IPS DF 6.9 (cell line): ENCODE measurements at regions not wholly inside any gene's neighbourhood (a gene's known extent, or its start where the extent isn't known, plus 50 kb on each side); places are given as distances from the start of the nearest gene placed in this dataset.

Experiments used
- DNase-seq: peaks from one replicate; pipeline ENCODE4 v3.0.0-alpha.2; 2013; ENCODE audit warnings: low read depth, low spot score
- H3K27ac ChIP-seq: one replicate; pipeline ENCODE4 v1.5.1; 2013; ENCODE audit warnings: low read length, control low read depth
- H3K27me3 ChIP-seq: 2 replicates; pipeline ENCODE4 v1.6.1; 2013; ENCODE audit warnings: mild to moderate bottlenecking, low read length; ENCODE audit not compliant: control insufficient read depth, insufficient read depth
- H3K36me3 ChIP-seq: 2 replicates; pipeline ENCODE4 v1.6.1; 2013; ENCODE audit warnings: low read length; ENCODE audit not compliant: control insufficient read depth, insufficient read depth
- H3K4me1 ChIP-seq: 2 replicates; pipeline ENCODE4 v1.6.1; 2013; ENCODE audit warnings: low read length; ENCODE audit not compliant: control insufficient read depth, insufficient read depth
- H3K4me3 ChIP-seq: 2 replicates; pipeline ENCODE4 v1.5.1; 2013; ENCODE audit warnings: mild to moderate bottlenecking, low read length
- H3K9me3 ChIP-seq: 2 replicates; pipeline ENCODE4 v1.6.1; 2013; ENCODE audit warnings: low read length, inconsistent platforms; ENCODE audit not compliant: control insufficient read depth, insufficient read depth
- WGBS: extraction: QIAGEN DNeasy Blood & Tissue Kit; methylation state at CpG from one replicate; pipeline ENCODE4 v1.1.7; 2013; ENCODE audit warnings: mixed read lengths, missing lambda C conversion rate; ENCODE audit not compliant: insufficient read length, insufficient coverage; 5-methylcytosine and 5-hydroxymethylcytosine counted together

DNA sequence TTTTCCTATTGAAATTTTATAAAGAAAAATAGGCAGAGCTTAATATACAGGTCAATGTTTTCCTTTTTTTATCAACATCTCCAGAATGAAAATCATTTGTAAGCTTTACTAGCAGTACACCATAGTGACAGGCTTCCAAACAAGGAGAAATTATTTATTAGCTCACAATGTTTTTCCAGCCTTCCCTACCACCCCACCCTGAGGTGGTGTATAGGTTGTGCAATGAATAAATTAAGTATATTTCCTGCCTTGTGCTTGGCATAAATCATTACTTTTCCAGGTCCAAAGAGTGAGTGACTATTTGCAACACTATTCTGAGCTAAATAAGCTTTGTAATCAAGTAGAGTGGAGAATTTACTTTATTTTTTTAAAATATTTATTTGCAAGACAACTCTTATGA is 876.2 kb upstream of the POU3F3 start:
- Histone ChIP-seq H3K36me3 (no peaks in the 10 kb centered on the region), H3K4me3 (no peak overlapping the region), H3K9me3 (no peaks in the 10 kb centered on the region), H3K4me1 (no peaks in the 10 kb centered on the region), H3K27me3 (no peaks in the 10 kb centered on the region), H3K27ac (no peak overlapping the region)
- DNase-seq = no peak

DNA sequence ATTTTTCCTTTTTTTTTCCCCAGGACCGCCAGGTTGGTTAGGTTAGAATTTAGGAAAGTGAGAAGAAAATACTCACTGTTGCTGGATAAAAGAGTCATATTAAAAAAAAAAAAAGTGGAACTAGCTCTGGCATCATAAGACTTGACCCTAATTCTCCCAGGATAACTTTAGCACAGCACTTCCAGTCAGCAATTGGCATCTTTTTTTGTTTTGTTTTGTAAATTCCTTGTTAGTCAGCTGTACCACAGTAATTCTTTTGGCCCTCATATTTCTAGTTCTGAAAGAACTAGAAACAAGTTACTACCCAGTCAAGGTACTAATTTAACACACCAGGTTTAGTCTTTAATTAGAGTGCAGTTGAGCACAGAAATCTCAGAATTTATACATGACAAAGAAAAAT is 873.5 kb upstream of the POU3F3 start:
- no peaks in the 10 kb centered on the region for H3K9me3 ChIP-seq
- no CpG with 5 or more reads among the region's 1 CpG for WGBS
- no peak overlapping the region for H3K27ac ChIP-seq
- H3K27me3 ChIP-seq = no peaks in the 10 kb centered on the region
- DNase-seq = no peak
- no peaks in the 10 kb centered on the region for H3K4me1 ChIP-seq
- no peak overlapping the region for H3K4me3 ChIP-seq
- no peaks in the 10 kb centered on the region for H3K36me3 ChIP-seq

DNA sequence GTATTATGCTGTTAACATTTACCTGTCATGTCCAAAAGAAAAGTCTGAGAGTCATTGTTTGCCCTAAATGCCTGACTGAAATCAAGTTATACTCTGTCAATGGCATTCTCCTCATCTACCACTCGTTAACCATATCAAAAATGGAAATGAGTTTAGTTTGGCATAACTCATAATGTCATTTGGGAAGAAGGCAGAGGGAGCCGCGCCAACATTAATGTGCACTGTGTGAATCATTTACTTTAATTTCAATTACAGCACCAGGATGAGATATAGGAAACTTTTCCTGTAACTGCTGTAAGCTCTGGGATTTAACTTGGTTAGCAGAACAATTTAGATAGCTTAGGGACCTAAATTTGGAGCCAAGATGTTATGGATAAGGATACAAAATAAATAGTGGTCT is 871.2 kb upstream of the POU3F3 start:
- Histone ChIP-seq H3K9me3 (no peaks in the 10 kb centered on the region), H3K27ac (no peak overlapping the region), H3K4me3 (no peak overlapping the region), H3K4me1 (no peaks in the 10 kb centered on the region), H3K36me3 (no peaks in the 10 kb centered on the region), H3K27me3 (no peaks in the 10 kb centered on the region)
- no CpG with 5 or more reads among the region's 3 CpGs for WGBS
- no peak for DNase-seq

DNA sequence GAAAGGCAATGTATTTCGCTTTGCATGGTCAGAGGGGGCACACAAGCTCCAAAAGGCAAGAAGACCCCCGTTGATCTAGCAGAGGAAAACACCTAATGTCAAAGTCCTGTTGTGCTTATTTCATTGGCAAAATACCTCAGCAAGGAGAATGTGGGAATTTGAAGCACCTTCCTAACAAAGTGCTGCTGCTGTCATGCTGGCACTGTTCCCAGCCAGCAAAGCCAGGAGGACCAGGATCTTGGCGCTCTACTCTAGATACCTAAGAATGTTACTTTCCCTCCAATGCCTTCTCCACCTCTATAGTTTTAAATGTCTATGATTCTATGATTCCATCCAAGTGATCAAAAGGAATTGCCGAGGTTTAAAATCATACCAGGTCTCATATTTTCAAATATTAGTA is 867.9 kb upstream of the POU3F3 start:
- no peak overlapping the region for H3K4me3 ChIP-seq
- H3K4me1 ChIP-seq = no peaks in the 10 kb centered on the region
- no peaks in the 10 kb centered on the region for H3K9me3 ChIP-seq
- WGBS = no CpG with 5 or more reads among the region's 4 CpGs
- no peak overlapping the region for H3K27ac ChIP-seq
- no peaks in the 10 kb centered on the region for H3K36me3 ChIP-seq
- H3K27me3 ChIP-seq = no peaks in the 10 kb centered on the region
- DNase-seq = no peak

GRCh38 chr2:103991591-103991990 is 862.3 kb upstream of the POU3F3 start:
- WGBS = no CpG with 5 or more reads among the region's 2 CpGs
- Histone ChIP-seq H3K27me3 (no peaks in the 10 kb centered on the region), H3K4me3 (no peak overlapping the region), H3K9me3 (no peaks in the 10 kb centered on the region), H3K27ac (no peak overlapping the region), H3K36me3 (no peaks in the 10 kb centered on the region), H3K4me1 (no peaks in the 10 kb centered on the region)
- DNase-seq = no peak

GRCh38 chr2:104004821-104005220 is 849.1 kb upstream of the POU3F3 start:
- no peaks in the 10 kb centered on the region for H3K9me3 ChIP-seq
- H3K27ac ChIP-seq = no peak overlapping the region
- no peaks in the 10 kb centered on the region for H3K27me3 ChIP-seq
- no peak for DNase-seq
- no CpG with 5 or more reads among the region's 3 CpGs for WGBS
- H3K36me3 ChIP-seq = no peaks in the 10 kb centered on the region
- no peaks in the 10 kb centered on the region for H3K4me1 ChIP-seq
- no peak overlapping the region for H3K4me3 ChIP-seq

DNA sequence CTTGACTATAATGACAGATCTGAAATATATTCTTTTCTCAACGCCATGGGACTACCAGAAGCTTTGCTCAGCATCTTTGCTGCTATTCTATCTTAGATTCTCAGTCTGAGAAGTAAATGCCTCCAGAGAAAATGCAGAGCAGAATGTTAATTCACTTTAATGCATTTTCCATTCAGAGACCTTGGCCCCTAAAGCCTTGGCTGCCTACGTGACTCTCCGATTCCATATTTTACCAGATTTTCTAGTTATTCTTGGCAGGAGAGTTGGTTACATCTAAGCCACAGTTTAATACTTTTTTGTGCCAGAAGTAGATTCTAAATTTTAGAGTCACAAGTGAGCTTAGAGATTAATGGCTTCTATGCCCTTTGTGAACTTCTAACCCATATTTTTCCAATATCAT is 837.1 kb upstream of the POU3F3 start:
- Histone ChIP-seq H3K36me3 (no peaks in the 10 kb centered on the region), H3K27me3 (no peaks in the 10 kb centered on the region), H3K4me3 (no peak overlapping the region), H3K4me1 (no peaks in the 10 kb centered on the region), H3K9me3 (no peaks in the 10 kb centered on the region), H3K27ac (no peak overlapping the region)
- DNase-seq = no peak
- WGBS = no CpG with 5 or more reads among the region's 3 CpGs

GRCh38 chr2:104023306-104023705 is 830.6 kb upstream of the POU3F3 start:
- no peak for DNase-seq
- no CpG with 5 or more reads among the region's 2 CpGs for WGBS
- Histone ChIP-seq H3K4me1 (no peaks in the 10 kb centered on the region), H3K4me3 (no peak overlapping the region), H3K9me3 (no peaks in the 10 kb centered on the region), H3K27me3 (no peaks in the 10 kb centered on the region), H3K36me3 (no peaks in the 10 kb centered on the region), H3K27ac (no peak overlapping the region)

- Histone ChIP-seq H3K27me3 (no peaks in the 10 kb centered on the region), H3K36me3 (no peaks in the 10 kb centered on the region), H3K4me3 (no peak overlapping the region), H3K27ac (no peak overlapping the region), H3K9me3 (no peaks in the 10 kb centered on the region), H3K4me1 (no peaks in the 10 kb centered on the region)
- no CpG with 5 or more reads among the region's 8 CpGs for WGBS
- no peak for DNase-seq
These were observed 830.1 kb upstream of the POU3F3 start for GRCh38 chr2:104023765-104024164.

DNA sequence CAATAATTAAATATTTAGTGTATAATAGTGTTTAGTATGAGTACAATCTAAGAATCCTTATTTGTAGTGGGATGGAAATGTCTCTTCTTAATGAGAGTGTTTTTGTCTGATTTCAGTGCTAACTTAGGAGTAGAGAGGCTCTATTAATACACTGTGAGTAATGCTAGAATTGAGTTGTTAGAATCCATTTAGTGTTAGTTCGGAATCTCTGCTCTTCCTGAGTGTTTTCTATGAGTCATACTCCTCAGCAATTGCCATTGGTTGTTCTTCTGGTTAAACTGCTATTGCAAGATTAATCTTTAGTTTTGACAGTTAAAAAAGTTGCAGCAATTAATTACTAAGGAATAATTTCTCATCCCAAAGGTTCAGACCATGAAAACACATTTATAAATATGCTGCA is 828.6 kb upstream of the POU3F3 start:
- no peak for DNase-seq
- Histone ChIP-seq H3K27me3 (no peaks in the 10 kb centered on the region), H3K9me3 (no peaks in the 10 kb centered on the region), H3K36me3 (no peaks in the 10 kb centered on the region), H3K4me3 (no peak overlapping the region), H3K27ac (no peak overlapping the region), H3K4me1 (no peaks in the 10 kb centered on the region)
- WGBS = no CpG with 5 or more reads among the region's 1 CpG

DNA sequence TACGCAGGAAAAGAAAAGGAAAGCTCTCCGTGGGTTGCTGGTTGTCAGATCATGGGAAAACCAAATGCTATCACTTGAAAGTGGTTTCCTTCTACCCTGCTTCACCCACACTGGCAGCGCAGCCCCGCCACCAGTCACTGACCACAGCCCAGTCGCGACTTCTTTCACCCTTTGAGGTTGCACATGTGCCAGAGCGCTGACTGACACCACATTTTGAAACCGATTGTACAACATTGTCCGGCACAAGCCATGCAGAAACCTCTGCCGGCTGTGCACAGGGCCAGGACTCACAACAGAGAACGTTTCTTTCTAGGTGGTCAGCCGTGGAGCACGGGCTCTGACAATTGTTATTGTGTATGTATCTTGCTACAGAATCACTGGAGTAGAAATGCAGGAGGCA is 827.2 kb upstream of the POU3F3 start:
- Histone ChIP-seq H3K9me3 (no peaks in the 10 kb centered on the region), H3K4me1 (no peaks in the 10 kb centered on the region), H3K4me3 (no peak overlapping the region), H3K27ac (no peak overlapping the region), H3K27me3 (no peaks in the 10 kb centered on the region), H3K36me3 (no peaks in the 10 kb centered on the region)
- no peak for DNase-seq
- WGBS = no CpG with 5 or more reads among the region's 13 CpGs
